Activated CD8-positive, alpha-beta T cell treated with anti-CD3 and anti-CD28 coated beads for 36 hours (primary cell): ENCODE measurements at regions not wholly inside any gene's neighbourhood (a gene's known extent, or its start where the extent isn't known, plus 50 kb on each side); places are given as distances from the start of the nearest gene placed in this dataset.

Experiments
- ATAC-seq: fragments of 200-7000 bp; cut with Tn5 transposase; one replicate; pipeline ENCODE4 v1.10.0; 2021; ENCODE audit warnings: mild to moderate bottlenecking, moderate library complexity
- CTCF ChIA-PET: fragments of 350-600 bp; sonication (Branson Sonifier 250); formaldehyde crosslinking; loops from one replicate; lab custom pipeline; 2021; ENCODE audit warnings: antibody characterized with exemption; lab: Charles Lee
- POLR2A ChIA-PET: fragments of 350-600 bp; sonication (Branson Sonifier 250); formaldehyde crosslinking; loops from one replicate; lab custom pipeline; 2021; ENCODE audit warnings: antibody characterized with exemption; lab: Charles Lee
- DNase-seq: peaks from one replicate; pipeline ENCODE4 v3.0.0-alpha.2; 2020
- H3K27ac Mint-ChIP-seq: one replicate; pipeline ENCODE4 v1.8.0; 2021; ENCODE audit warnings: mild to moderate bottlenecking, mixed read lengths
- H3K27me3 Mint-ChIP-seq: one replicate; pipeline ENCODE4 v1.8.0; 2021; ENCODE audit warnings: mixed read lengths
- H3K36me3 Mint-ChIP-seq: one replicate; pipeline ENCODE4 v1.8.0; 2021; ENCODE audit warnings: low read depth, mixed read lengths
- H3K4me1 Mint-ChIP-seq: one replicate; pipeline ENCODE4 v1.8.0; 2021; ENCODE audit warnings: low read depth, mixed read lengths
- H3K4me3 Mint-ChIP-seq: one replicate; pipeline ENCODE4 v1.8.0; 2021; ENCODE audit warnings: mild to moderate bottlenecking, moderate library complexity, mixed read lengths
- H3K9me3 Mint-ChIP-seq: one replicate; pipeline ENCODE4 v1.8.0; 2021; ENCODE audit warnings: mixed read lengths
- CTCF ChIP-seq: fragments of 200-600 bp; IDR thresholded peaks from one replicate; pipeline ENCODE4 v1.8.0; 2022; ENCODE audit warnings: antibody characterized with exemption, mild to moderate bottlenecking
- intact Hi-C: fragments of 100-400 bp; cut with micrococcal nuclease; formaldehyde crosslinking; loops from one replicate; pipeline ENCODE4 v1.10.0; 2022

GRCh38 chr14:84409435-84409834 lies 1120.5 kb upstream of the FLRT2 start:
- POLR2A ChIA-PET, result no interaction called here
- CTCF ChIA-PET, result no interaction called here
- Mint-ChIP-seq H3K4me3 (no peak overlapping the region), H3K27ac (no peak overlapping the region), H3K36me3 (no peaks in the 10 kb centered on the region), H3K27me3 (no peaks in the 10 kb centered on the region), H3K4me1 (no peaks in the 10 kb centered on the region), H3K9me3 (peaks cover 24% of the 10 kb centered on the region)
- no peak for TF ChIP-seq CTCF
- intact Hi-C loops, result no loop called here
- ATAC-seq (no peak), DNase-seq (no peak)

- Mint-ChIP-seq H3K27me3 (no peaks in the 10 kb centered on the region), H3K4me3 (no peak overlapping the region), H3K9me3 (peaks cover 24% of the 10 kb centered on the region), H3K27ac (no peak overlapping the region), H3K4me1 (no peaks in the 10 kb centered on the region), H3K36me3 (no peaks in the 10 kb centered on the region)
- POLR2A ChIA-PET, result no interaction called here
- TF ChIP-seq CTCF, result no peak
- DNase-seq, result no peak
- no peak for ATAC-seq
- intact Hi-C loops, result no loop called here
- CTCF ChIA-PET, result no interaction called here
Measured at GRCh38 chr14:84410344-84410743, 1119.6 kb upstream of the FLRT2 start.

GRCh38 chr14:84420221-84420620 lies 1109.7 kb upstream of the FLRT2 start:
- ChIA-PET CTCF (no interaction called here), POLR2A (no interaction called here)
- Mint-ChIP-seq H3K9me3 (peaks cover 5% of the 10 kb centered on the region), H3K27ac (no peak overlapping the region), H3K4me3 (no peak overlapping the region), H3K36me3 (no peaks in the 10 kb centered on the region), H3K4me1 (no peaks in the 10 kb centered on the region), H3K27me3 (no peaks in the 10 kb centered on the region)
- intact Hi-C loops, result no loop called here
- no peak for TF ChIP-seq CTCF
- no peak for DNase-seq
- no peak for ATAC-seq

- ATAC-seq, result no peak
- no peaks in the 10 kb centered on the region for H3K4me1 Mint-ChIP-seq
Measured at GRCh38 chr14:84421621-84422020, 1108.3 kb upstream of the FLRT2 start.

GRCh38 chr14:84425968-84426367 lies 1104.0 kb upstream of the FLRT2 start:
- ChIA-PET POLR2A (no interaction called here), CTCF (no interaction called here)
- intact Hi-C loops, result no loop called here
- no peak for DNase-seq
- H3K36me3 Mint-ChIP-seq, result no peaks in the 10 kb centered on the region
- no peak overlapping the region for H3K4me3 Mint-ChIP-seq
- no peak overlapping the region for H3K27ac Mint-ChIP-seq
- no peak for ATAC-seq
- peaks cover 4% of the 10 kb centered on the region for H3K9me3 Mint-ChIP-seq
- no peak for TF ChIP-seq CTCF
- H3K4me1 Mint-ChIP-seq, result no peaks in the 10 kb centered on the region
- H3K27me3 Mint-ChIP-seq, result no peaks in the 10 kb centered on the region

More at GRCh38 chr14:84421621-84422020, 1108.3 kb upstream of the FLRT2 start:
- CTCF ChIA-PET, result no interaction called here
- Mint-ChIP-seq H3K9me3 (peaks cover 5% of the 10 kb centered on the region), H3K27me3 (no peaks in the 10 kb centered on the region), H3K4me3 (no peak overlapping the region), H3K27ac (no peak overlapping the region), H3K36me3 (no peaks in the 10 kb centered on the region)
- intact Hi-C loops, result no loop called here
- no peak for TF ChIP-seq CTCF
- POLR2A ChIA-PET, result no interaction called here
- no peak for DNase-seq
